Bronchial epithelial cell (primary cell): ENCODE measurements at regions not wholly inside any gene's neighbourhood (a gene's known extent, or its start where the extent isn't known, plus 50 kb on each side); places are given as distances from the start of the nearest gene placed in this dataset.

Experiments used
- DNase-seq: peaks from one replicate; pipeline ENCODE4 v3.0.0-alpha.2; 2010; ENCODE audit warnings: low read depth
- FAIRE-seq: peaks from 2 replicates; lab custom pipeline; 2011; peaks lifted over from hg19 to GRCh38; lab: Jason Lieb, UNC
- H3K27me3 ChIP-seq: 2 replicates; pipeline ENCODE4 v1.5.1; 2011; ENCODE audit warnings: low read length; ENCODE audit not compliant: control insufficient read depth, insufficient read depth
- H3K36me3 ChIP-seq: 2 replicates; pipeline ENCODE4 v1.5.1; 2011; ENCODE audit warnings: low read length; ENCODE audit not compliant: control insufficient read depth, insufficient read depth
- H3K4me3 ChIP-seq: 2 replicates; pipeline ENCODE4 v1.5.1; 2011; ENCODE audit warnings: mild to moderate bottlenecking, low read depth, low read length, control low read depth
- TF ChIP-seq, protein P1 (sequence below): IDR thresholded peaks from 2 replicates; pipeline ENCODE4 v1.5.1; 2011; ENCODE audit warnings: mild to moderate bottlenecking, moderate library complexity, low read length, control low read depth, inconsistent platforms; ENCODE audit not compliant: insufficient read depth, severe bottlenecking

GRCh38 chr4:133263104-133263503 lies 114.0 kb downstream of the PCDH10 start:
- TF ChIP-seq, protein P1, sequence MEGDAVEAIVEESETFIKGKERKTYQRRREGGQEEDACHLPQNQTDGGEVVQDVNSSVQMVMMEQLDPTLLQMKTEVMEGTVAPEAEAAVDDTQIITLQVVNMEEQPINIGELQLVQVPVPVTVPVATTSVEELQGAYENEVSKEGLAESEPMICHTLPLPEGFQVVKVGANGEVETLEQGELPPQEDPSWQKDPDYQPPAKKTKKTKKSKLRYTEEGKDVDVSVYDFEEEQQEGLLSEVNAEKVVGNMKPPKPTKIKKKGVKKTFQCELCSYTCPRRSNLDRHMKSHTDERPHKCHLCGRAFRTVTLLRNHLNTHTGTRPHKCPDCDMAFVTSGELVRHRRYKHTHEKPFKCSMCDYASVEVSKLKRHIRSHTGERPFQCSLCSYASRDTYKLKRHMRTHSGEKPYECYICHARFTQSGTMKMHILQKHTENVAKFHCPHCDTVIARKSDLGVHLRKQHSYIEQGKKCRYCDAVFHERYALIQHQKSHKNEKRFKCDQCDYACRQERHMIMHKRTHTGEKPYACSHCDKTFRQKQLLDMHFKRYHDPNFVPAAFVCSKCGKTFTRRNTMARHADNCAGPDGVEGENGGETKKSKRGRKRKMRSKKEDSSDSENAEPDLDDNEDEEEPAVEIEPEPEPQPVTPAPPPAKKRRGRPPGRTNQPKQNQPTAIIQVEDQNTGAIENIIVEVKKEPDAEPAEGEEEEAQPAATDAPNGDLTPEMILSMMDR: no peak
- Histone ChIP-seq H3K4me3 (no peak overlapping the region), H3K27me3 (no peaks in the 10 kb centered on the region), H3K36me3 (no peaks in the 10 kb centered on the region)
- FAIRE-seq (no peak), DNase-seq (no peak)

DNA sequence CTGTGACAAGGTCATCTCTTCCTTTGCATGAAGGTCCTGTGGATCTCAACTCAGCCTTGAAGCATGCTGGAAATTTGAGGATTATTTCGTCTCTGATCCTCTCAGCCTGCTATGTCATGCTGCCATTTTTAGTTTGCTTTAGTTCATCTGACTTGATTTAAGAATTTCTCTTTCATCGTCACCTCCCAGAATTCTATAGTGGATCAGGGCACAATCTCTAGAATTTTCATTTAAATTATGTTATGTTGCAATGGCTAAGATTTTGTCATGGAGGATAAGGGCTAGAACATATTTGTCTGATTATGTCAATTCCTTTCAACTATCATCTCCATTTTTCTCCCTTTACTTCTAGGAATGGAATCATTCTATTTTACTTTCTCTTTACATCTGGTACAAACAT lies 98.8 kb downstream of the PCDH10 start:
- Histone ChIP-seq H3K27me3 (no peaks in the 10 kb centered on the region), H3K36me3 (no peaks in the 10 kb centered on the region), H3K4me3 (no peak overlapping the region)
- TF ChIP-seq, protein P1: no peak
- FAIRE-seq: no peak
- no peak for DNase-seq

- TF ChIP-seq, protein P1: no peak
- DNase-seq: no peak
- FAIRE-seq: no peak
- no peaks in the 10 kb centered on the region for H3K27me3 ChIP-seq
- H3K4me3 ChIP-seq: no peak overlapping the region
- H3K36me3 ChIP-seq: no peaks in the 10 kb centered on the region
Observed at GRCh38 chr4:133245226-133245625, 96.1 kb downstream of the PCDH10 start.
